Hypothalamus (tissue), 51 donors: ENCODE measurements at regions not wholly inside any gene's neighbourhood (a gene's known extent, or its start where the extent isn't known, plus 50 kb on each side); places are given as distances from the start of the nearest gene placed in this dataset.
"Not testable (repeated sequence)": the region's sequence is repeated elsewhere in the genome, so short reads cannot be mapped to it uniquely, and the experiment has no call there.

Source experiments
- DNase-seq, 51 donors: peaks; one replicate each; lab custom pipeline; 2025; lab: John Stamatoyannopoulos, UW

GRCh38 chr3:73120710-73121109, 59.3 kb downstream of the EBLN2 start:
- no peak for DNase-seq

GRCh38 chr3:73121669-73122331, 60.3 kb downstream of the EBLN2 start:
- DNase-seq, result no peak

DNA sequence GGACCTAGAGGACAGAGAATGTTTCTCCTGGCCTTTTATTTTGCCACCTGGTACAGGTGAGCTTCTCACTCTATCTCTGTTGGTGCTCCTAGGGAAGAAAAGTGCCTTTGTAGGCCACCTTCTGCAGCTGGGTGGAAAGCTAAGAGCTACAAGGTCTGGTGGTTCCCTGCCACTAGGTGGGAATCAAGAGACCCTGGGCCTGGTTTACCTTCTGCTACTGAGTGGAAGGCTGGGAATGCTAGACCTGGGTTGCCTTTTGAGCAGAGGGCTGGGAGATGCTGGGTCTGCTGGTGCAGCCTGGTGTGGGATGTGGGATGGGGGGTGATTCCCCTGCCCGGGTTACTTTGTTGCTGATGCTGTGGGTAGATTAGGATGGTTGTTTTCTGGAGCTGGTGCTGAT, 72.6 kb downstream of the EBLN2 start:
- DNase-seq, result no peak

- DNase-seq, result no peak
These were observed 75.5 kb downstream of the EBLN2 start for GRCh38 chr3:73136941-73137340.

GRCh38 chr3:73137736-73138403, 76.4 kb downstream of the EBLN2 start:
- no peak for DNase-seq

- no peak for DNase-seq
These were observed 79.4 kb downstream of the EBLN2 start for GRCh38 chr3:73140772-73141442.

DNA sequence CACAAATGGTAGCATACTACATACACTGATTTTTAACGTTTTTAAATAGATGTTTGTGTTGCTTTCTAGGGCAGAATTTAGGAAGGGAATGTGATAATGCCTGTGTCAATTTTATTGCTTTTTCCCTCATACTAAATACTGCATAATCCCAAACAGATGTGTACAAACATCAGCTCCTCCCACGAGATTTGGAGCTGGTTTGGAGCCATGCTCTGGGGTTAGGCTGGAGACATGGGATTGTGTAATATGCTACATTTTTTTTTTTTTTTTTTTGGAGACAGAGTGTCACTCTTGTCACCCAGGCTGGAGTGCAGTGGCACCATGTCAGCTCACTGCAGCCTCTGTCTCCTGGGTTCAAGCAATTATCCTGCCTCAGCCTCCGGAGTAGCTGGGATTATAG, 80.1 kb downstream of the EBLN2 start:
- DNase-seq, result no peak

- no peak for DNase-seq
These were observed 81.9 kb downstream of the EBLN2 start for GRCh38 chr3:73143401-73143800.

DNA sequence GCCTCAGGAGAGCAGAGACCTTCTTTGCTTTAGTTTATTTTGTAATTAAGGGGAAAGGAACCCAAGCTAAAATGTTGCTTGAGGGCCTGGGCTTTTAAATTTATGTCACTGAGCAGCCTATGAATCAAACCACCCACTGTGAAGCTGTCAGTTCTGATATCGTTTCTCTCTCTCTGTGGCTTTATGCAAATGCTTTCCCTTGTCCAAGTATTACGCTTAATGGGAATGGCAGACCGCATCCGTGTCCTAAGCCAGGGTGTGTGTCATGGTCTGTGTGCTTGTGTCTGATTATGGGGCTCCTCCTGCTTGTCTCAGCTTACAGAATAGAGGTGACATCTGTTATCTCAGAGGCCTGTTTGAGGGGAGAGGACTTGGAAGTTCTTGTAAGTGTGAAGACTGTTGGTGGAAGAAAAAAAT, 82.4 kb downstream of the EBLN2 start:
- no peak for DNase-seq

- DNase-seq, result no peak
These were observed 82.8 kb downstream of the EBLN2 start for GRCh38 chr3:73144276-73144675.

DNA sequence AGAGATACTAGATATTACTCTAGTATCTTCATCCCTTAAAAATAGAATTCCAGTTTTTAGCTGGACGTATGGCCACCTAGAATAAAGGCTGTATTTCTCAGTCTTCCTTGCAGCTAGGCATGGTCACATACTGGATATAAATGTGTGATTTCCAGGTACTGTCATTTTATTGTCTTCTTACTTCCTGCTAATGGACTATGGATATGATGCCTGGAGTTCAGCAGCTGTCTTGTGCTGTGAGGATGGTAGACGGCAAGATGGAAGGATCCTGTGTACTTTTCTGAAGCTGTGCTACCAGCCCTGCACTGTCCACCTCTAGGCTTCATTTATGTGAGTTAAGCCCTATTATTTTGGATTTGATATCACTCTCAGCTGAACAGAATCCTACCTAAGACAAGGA, 83.4 kb downstream of the EBLN2 start:
- DNase-seq, result no peak

DNA sequence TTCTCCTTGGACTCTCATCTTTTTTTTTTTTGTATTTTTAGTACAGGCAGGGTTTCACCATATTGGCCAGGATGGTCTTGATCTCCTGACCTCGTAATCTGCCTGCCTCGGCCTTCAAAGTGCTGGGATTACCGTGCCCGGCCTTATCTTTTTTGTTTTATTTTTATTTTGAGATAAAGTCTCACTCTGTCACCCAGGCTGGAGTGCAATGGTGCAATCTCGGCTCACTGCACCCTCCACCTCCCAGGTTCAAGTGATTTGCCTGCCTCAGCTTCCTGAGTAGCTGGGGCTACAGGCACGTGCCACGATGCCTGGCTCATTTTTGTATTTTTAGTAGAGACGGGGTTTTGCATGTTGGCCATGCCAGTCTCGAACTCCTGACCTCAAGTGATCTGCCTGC, 86.0 kb downstream of the EBLN2 start:
- not testable (repeated sequence) for DNase-seq

DNA sequence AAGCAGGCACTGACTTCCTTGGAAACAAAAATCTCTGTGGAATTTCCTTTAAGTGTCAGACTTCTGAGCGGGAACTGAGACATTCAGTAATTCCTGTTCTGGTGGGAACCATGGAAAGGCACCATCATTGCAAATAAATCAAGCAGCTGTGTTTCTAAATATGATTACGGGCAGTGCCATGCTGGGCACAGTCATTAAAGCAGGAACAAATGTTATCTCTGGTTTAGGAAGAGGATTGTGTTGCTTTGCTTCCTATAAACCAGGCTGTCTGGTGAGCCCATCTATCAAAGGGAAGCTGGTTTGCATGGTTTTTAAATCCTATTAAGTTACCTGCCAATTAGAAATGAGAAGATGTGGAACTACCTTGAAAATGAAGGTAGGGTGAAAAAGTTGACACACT, 86.7 kb downstream of the EBLN2 start:
- DNase-seq, result no peak

- no peak for DNase-seq
These were observed 87.2 kb downstream of the EBLN2 start for GRCh38 chr3:73148682-73149081.

DNA sequence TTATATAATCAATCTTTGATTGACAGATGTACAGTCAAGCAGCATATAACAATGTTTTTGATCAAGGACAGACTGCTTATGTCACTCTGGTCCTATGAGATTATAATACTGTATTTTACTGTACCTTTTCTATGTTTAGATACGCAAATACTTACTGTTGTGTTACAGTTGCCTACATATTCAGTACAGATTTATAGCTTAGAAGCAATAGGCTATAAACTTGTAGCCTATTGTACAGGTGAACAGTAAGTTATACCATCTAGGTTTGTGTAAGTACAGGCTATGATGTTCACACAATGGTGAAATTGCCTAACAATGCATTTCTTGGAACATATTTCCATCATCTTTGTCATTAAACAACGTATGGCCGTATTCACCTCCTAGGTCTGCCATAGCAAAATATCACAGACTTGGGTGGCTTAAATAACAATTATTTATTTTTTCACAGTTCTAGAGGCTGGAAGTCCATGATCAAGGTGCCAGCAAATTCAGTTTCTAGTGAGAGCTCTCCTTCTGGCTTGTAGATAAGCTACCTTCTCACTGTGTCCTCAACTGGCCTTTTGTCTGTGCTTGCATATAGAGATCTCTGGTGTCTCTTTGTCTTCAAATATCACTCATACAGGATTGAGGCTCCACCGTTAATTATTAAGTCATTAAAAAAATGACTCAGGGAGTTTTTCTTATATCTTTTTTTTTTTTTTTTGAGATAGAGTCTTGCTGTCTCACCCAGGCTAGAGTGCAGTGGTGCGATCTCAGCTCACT, 89.1 kb downstream of the EBLN2 start:
- no peak for DNase-seq

DNA sequence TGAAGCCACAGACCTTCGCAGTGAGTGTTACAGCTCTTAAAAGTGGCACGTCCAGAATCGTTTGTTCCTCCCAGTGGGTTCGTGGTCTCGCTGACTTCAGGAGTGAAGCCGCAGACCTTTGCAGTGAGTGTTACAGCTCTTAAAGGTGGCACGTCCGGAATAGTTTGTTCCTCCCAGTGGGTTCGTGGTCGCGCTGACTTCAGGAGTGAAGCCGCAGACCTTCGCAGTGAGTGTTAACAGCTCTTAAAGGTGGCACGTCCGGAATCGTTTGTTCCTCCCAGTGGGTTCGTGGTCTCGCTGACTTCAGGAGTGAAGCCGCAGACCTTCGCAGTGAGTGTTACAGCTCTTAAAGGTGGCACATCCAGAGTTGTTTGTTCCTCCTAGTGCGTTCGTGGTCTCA, 91.1 kb downstream of the EBLN2 start:
- DNase-seq, result not testable (repeated sequence)

DNA sequence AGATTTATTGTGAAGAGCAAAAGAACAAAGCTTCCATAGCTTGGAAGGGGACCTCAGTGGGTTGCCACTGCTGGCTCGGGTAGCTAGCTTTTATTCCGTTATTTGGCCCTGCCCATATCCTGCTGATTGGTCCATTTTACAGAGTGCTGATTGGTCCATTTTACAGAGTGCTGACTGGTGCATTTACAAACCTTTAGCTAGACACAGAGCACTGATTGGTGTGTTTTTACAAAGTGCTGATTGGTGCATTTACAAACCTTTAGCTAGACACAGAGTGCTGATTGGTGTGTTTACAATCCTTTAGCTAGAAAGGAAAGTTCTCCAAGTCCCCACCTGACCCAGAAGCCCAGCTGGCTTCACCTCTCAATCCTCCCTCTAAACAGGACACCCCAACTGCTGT, 91.6 kb downstream of the EBLN2 start:
- DNase-seq, result not testable (repeated sequence)

- DNase-seq, result not testable (repeated sequence)
These were observed 92.8 kb downstream of the EBLN2 start for GRCh38 chr3:73154261-73154660.

GRCh38 chr3:73155441-73155840, 94.0 kb downstream of the EBLN2 start:
- not testable (repeated sequence) for DNase-seq

DNA sequence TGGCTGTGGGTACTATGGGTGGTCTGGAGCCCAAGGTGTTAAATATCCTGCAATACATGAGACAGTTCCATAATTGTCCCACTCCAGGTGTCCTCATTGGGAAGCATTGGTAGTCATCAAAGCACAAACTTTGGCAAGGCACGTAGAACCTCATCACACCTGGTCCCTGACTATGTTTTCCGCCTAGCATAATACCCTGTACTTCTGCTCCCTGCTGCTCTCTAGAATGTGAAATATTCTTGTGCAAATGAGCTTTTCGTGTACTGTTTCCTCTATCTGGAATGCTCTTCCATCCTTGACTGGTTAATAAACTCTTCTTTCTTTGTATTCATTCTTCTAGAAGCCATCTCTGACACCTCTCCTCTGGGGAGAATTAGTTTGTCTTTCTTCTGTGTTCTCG, 103.2 kb downstream of the EBLN2 start:
- DNase-seq, result no peak

DNA sequence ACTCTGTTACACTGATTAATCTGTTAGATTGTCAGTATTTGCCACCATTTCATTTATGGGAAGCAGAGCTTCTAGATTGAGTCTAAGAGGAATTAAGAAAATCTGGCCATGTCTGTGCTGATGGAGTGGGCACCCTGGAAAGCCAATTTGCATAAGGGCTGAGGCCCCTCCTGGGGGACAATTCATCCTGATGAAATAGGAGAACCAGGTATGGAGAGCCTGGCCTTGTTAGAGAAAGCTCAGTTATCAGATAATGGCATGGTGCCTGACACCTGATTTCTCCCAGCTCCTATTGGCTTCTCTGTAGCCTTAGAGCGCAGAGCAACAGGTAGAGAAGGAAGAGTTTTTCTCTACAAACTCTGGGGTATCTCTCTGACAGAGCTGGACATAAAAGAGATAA, 114.2 kb downstream of the EBLN2 start:
- DNase-seq, result no peak
